H1 (cell line): ENCODE measurements at regions not wholly inside any gene's neighbourhood (a gene's known extent, or its start where the extent isn't known, plus 50 kb on each side); places are given as distances from the start of the nearest gene placed in this dataset.

Experiments used
- CTCF ChIA-PET: fragments of 300-600 bp; sonication (Branson Sonifier 250); formaldehyde crosslinking; loops from one replicate; lab custom pipeline; 2021; ENCODE audit not compliant: partially characterized antibody; lab: Charles Lee
- POLR2A ChIA-PET: fragments of 300-600 bp; sonication (Branson Sonifier 250); formaldehyde crosslinking; loops from one replicate; lab custom pipeline; 2021; ENCODE audit warnings: inconsistent platforms; ENCODE audit not compliant: partially characterized antibody; lab: Charles Lee
- DNase-seq, 2 experiments: peaks; one replicate each; pipeline versions ENCODE4 v3.0.0 to v3.0.0-alpha.2; 2010 to 2022; ENCODE audit warnings: low spot score in 2 of 2, low read depth in 1 of 2, mixed read lengths in 1 of 2
- FAIRE-seq: peaks from 2 replicates; lab custom pipeline; 2011; peaks lifted over from hg19 to GRCh38; lab: Jason Lieb, UNC
- H2AFZ ChIP-seq: 2 replicates; pipeline ENCODE4 v1.8.1; 2012; ENCODE audit warnings: low read length, inconsistent platforms
- H2AK5ac ChIP-seq: 2 replicates; pipeline ENCODE4 v1.6.1; 2013; ENCODE audit warnings: low read depth, low read length
- H2BK120ac ChIP-seq: replicated peaks from 2 replicates; pipeline ENCODE3; 2013; ENCODE audit warnings: low read depth, low read length, inconsistent platforms
- H2BK12ac ChIP-seq: 2 replicates; pipeline ENCODE4 v1.6.1; 2013; ENCODE audit warnings: low read depth, low read length
- H2BK15ac ChIP-seq: 2 replicates; pipeline ENCODE4 v1.6.1; 2013; ENCODE audit warnings: low read length
- H2BK20ac ChIP-seq: 2 replicates; pipeline ENCODE4 v1.6.1; 2013; ENCODE audit warnings: low read length
- H2BK5ac ChIP-seq: 2 replicates; pipeline ENCODE4 v1.6.1; 2013; ENCODE audit warnings: low read depth, low read length
- H3K14ac ChIP-seq: 2 replicates; pipeline ENCODE4 v1.6.1; 2013; ENCODE audit warnings: inconsistent platforms; ENCODE audit not compliant: insufficient read length
- H3K18ac ChIP-seq: 2 replicates; pipeline ENCODE4 v1.6.1; 2013; ENCODE audit warnings: low read length; ENCODE audit errors: extremely low read depth
- H3K23ac ChIP-seq: 2 replicates; pipeline ENCODE4 v1.6.1; 2013; ENCODE audit warnings: inconsistent platforms; ENCODE audit not compliant: insufficient read length
- H3K23me2 ChIP-seq: 2 replicates; pipeline ENCODE4 v1.6.1; 2013; ENCODE audit warnings: low read depth, low read length
- H3K27ac ChIP-seq: 2 replicates; pipeline ENCODE4 v1.6.1; 2011; ENCODE audit warnings: low read depth, low read length, inconsistent platforms
- H3K27me3 ChIP-seq, 4 experiments: replicated peaks in 1 of 4; 1 replicate in 1 of 4; 2 replicates in 3 of 4; pipeline versions ENCODE4 v1.6.1 to v1.8.1; 2011 to 2013; ENCODE audit warnings: low read length in 3 of 4, mild to moderate bottlenecking in 3 of 4, inconsistent platforms in 2 of 4, mixed read lengths in 2 of 4, moderate library complexity in 1 of 4; ENCODE audit not compliant: control insufficient read depth in 3 of 4, insufficient read depth in 3 of 4; ENCODE audit errors: extremely low read depth in 1 of 4
- H3K36me3 ChIP-seq, 4 experiments: 2 replicates each; pipeline versions ENCODE4 v1.6.1 to v1.8.1; 2011 to 2013; ENCODE audit warnings: mild to moderate bottlenecking in 4 of 4, low read length in 3 of 4, moderate library complexity in 2 of 4, control low read depth in 1 of 4, inconsistent platforms in 1 of 4; ENCODE audit not compliant: insufficient read depth in 4 of 4, control insufficient read depth in 2 of 4
- H3K4ac ChIP-seq: replicated peaks from 2 replicates; pipeline ENCODE3; 2013; ENCODE audit warnings: low read length, low read depth, mixed read lengths, inconsistent platforms; ENCODE audit not compliant: insufficient read length
- H3K4me1 ChIP-seq, 4 experiments: replicated peaks in 1 of 4; 1 replicate in 1 of 4; 2 replicates in 3 of 4; pipeline versions ENCODE4 v1.6.1 to v1.8.1; 2011 to 2013; ENCODE audit warnings: low read length in 3 of 4, inconsistent platforms in 2 of 4, mixed read lengths in 1 of 4; ENCODE audit not compliant: insufficient read depth in 4 of 4, control insufficient read depth in 3 of 4
- H3K4me2 ChIP-seq, 2 experiments: 2 replicates each; pipeline versions ENCODE4 v1.6.1 to v1.8.1; 2011 to 2013; ENCODE audit warnings: low read depth in 2 of 2, low read length in 2 of 2, control low read depth in 1 of 2, inconsistent platforms in 1 of 2, mild to moderate bottlenecking in 1 of 2; ENCODE audit not compliant: insufficient read depth in 1 of 2
- H3K4me3 ChIP-seq, 4 experiments: fragments of 200-600, 300-600 bp in 1 of 4; sonication (generic), shearing (Covaris generic), sonication (Bioruptor Twin) in 1 of 4; 2 replicates each; pipeline versions ENCODE4 v1.5.1 to v1.8.1; 2011 to 2016; ENCODE audit warnings: low read length in 4 of 4, low read depth in 3 of 4, control low read depth in 2 of 4, inconsistent platforms in 2 of 4, mild to moderate bottlenecking in 2 of 4, mixed read lengths in 1 of 4, moderate library complexity in 1 of 4; ENCODE audit not compliant: insufficient read depth in 2 of 4; ENCODE audit errors: extremely low read depth in 1 of 4
- H3K56ac ChIP-seq: replicated peaks from 2 replicates; pipeline ENCODE3; 2013; ENCODE audit warnings: low read depth, mild to moderate bottlenecking, mixed read lengths, low read length, inconsistent platforms; ENCODE audit not compliant: insufficient read length
- H3K79me1 ChIP-seq: 2 replicates; pipeline ENCODE4 v1.6.1; 2013; ENCODE audit warnings: low read depth, low read length, control low read depth
- H3K79me2 ChIP-seq, 2 experiments: 2 replicates each; pipeline versions ENCODE4 v1.6.1 to v1.8.1; 2012 to 2013; ENCODE audit warnings: low read length in 2 of 2, mild to moderate bottlenecking in 2 of 2, inconsistent platforms in 1 of 2; ENCODE audit not compliant: insufficient read depth in 2 of 2, control insufficient read depth in 1 of 2
- H3K9ac ChIP-seq, 4 experiments: replicated peaks in 1 of 4; 1 replicate in 1 of 4; 2 replicates in 3 of 4; pipeline versions ENCODE4 v1.6.1 to v1.8.1; 2011 to 2013; ENCODE audit warnings: low read depth in 3 of 4, low read length in 3 of 4, control low read depth in 2 of 4, mild to moderate bottlenecking in 2 of 4, moderate library complexity in 2 of 4, inconsistent platforms in 1 of 4; ENCODE audit errors: extremely low read depth in 1 of 4
- H3K9me3 ChIP-seq, 2 experiments: 2 replicates each; pipeline versions ENCODE4 v1.6.1 to v1.8.1; 2012 to 2013; ENCODE audit warnings: mild to moderate bottlenecking in 2 of 2, moderate library complexity in 2 of 2, control low read depth in 1 of 2, inconsistent platforms in 1 of 2, low read depth in 1 of 2, low read length in 1 of 2, mixed read lengths in 1 of 2; ENCODE audit not compliant: insufficient read depth in 2 of 2
- H4K20me1 ChIP-seq, 2 experiments: replicated peaks in 1 of 2; 2 replicates each; pipeline versions ENCODE3 to v1.8.1; 2011 to 2013; ENCODE audit warnings: inconsistent platforms in 2 of 2, low read length in 2 of 2, mild to moderate bottlenecking in 1 of 2; ENCODE audit not compliant: insufficient read depth in 2 of 2, control insufficient read depth in 1 of 2
- H4K5ac ChIP-seq: 2 replicates; pipeline ENCODE4 v1.6.1; 2013; ENCODE audit warnings: low read length, low read depth, mixed read lengths, inconsistent platforms; ENCODE audit not compliant: insufficient read length
- H4K8ac ChIP-seq: 2 replicates; pipeline ENCODE4 v1.8.0; 2013; ENCODE audit warnings: mild to moderate bottlenecking, moderate library complexity, low read length, inconsistent platforms; ENCODE audit not compliant: insufficient read depth; ENCODE audit errors: extremely low read depth
- H4K91ac ChIP-seq: replicated peaks from 2 replicates; pipeline ENCODE3; 2013; ENCODE audit warnings: low read length, mixed read lengths, inconsistent platforms; ENCODE audit not compliant: insufficient read length
- ASH2L ChIP-seq: fragments of 200-600, 300-600 bp; sonication (generic); IDR thresholded peaks from one replicate; pipeline ENCODE4 v1.7.1; 2017; ENCODE audit warnings: low read length
- BCL11A ChIP-seq, 2 experiments: IDR thresholded peaks; one replicate each; pipeline ENCODE4 v1.6.1; 2011; ENCODE audit warnings: low read depth in 2 of 2, low read length in 2 of 2, mild to moderate bottlenecking in 2 of 2
- CBX5 ChIP-seq: fragments of 300-800, 300-1000 bp; sonication (generic); IDR thresholded peaks from 2 replicates; pipeline ENCODE4 v1.7.1; 2016; ENCODE audit warnings: antibody characterized with exemption, low read length, low read depth
- KDM4A ChIP-seq: IDR thresholded peaks from one replicate; pipeline ENCODE4 v1.7.1; 2012; ENCODE audit warnings: low read depth, mild to moderate bottlenecking, moderate library complexity, low read length, inconsistent platforms; ENCODE audit not compliant: severe bottlenecking
- KDM5A ChIP-seq: fragments of 200-600 bp; IDR thresholded peaks from 2 replicates; pipeline ENCODE4 v1.7.1; 2012; ENCODE audit warnings: mild to moderate bottlenecking, low read length, inconsistent platforms, mixed read lengths
- MAFK ChIP-seq: IDR thresholded peaks from 2 replicates; pipeline ENCODE4 v1.6.1; 2012; ENCODE audit warnings: low read depth, mild to moderate bottlenecking, improper control_type of control experiment, low read length
- SIX5 ChIP-seq: IDR thresholded peaks from 2 replicates; pipeline ENCODE4 v1.6.1; 2011; ENCODE audit warnings: mild to moderate bottlenecking, low read depth, low read length
- SP1 ChIP-seq: IDR thresholded peaks from 2 replicates; pipeline ENCODE4 v1.6.1; 2011; ENCODE audit warnings: low read depth, low read length
- SRF ChIP-seq: IDR thresholded peaks from 2 replicates; pipeline ENCODE4 v1.6.1; 2011; ENCODE audit warnings: mild to moderate bottlenecking, low read depth, low read length, moderate library complexity
- TBP ChIP-seq: IDR thresholded peaks from 2 replicates; pipeline ENCODE4 v1.6.1; 2011; ENCODE audit warnings: low read depth, low read length, improper control_type of control experiment
- WGBS, 2 experiments: shearing (Covaris generic) in 1 of 2; methylation state at CpG; one replicate each; pipeline versions ENCODE4 v1.1.6 to v1.1.7; 2013 to 2015; ENCODE audit warnings: low lambda C conversion rate in 2 of 2, mixed read lengths in 2 of 2, inconsistent platforms in 1 of 2, low coverage in 1 of 2, missing lambda C conversion rate in 1 of 2; ENCODE audit not compliant: insufficient replicate concordance in 2 of 2, insufficient coverage in 1 of 2, insufficient read length in 1 of 2; ENCODE audit errors: extremely low coverage in 1 of 2, missing lambda C conversion rate in 1 of 2; 5-methylcytosine and 5-hydroxymethylcytosine counted together
- TF ChIP-seq, protein P1 (sequence below): IDR thresholded peaks from 2 replicates; pipeline ENCODE4 v1.6.1; 2012; ENCODE audit warnings: inconsistent platforms
- TF ChIP-seq, protein P2 (sequence below): IDR thresholded peaks from 2 replicates; pipeline ENCODE4 v1.6.1; 2012; ENCODE audit warnings: inconsistent platforms

DNA sequence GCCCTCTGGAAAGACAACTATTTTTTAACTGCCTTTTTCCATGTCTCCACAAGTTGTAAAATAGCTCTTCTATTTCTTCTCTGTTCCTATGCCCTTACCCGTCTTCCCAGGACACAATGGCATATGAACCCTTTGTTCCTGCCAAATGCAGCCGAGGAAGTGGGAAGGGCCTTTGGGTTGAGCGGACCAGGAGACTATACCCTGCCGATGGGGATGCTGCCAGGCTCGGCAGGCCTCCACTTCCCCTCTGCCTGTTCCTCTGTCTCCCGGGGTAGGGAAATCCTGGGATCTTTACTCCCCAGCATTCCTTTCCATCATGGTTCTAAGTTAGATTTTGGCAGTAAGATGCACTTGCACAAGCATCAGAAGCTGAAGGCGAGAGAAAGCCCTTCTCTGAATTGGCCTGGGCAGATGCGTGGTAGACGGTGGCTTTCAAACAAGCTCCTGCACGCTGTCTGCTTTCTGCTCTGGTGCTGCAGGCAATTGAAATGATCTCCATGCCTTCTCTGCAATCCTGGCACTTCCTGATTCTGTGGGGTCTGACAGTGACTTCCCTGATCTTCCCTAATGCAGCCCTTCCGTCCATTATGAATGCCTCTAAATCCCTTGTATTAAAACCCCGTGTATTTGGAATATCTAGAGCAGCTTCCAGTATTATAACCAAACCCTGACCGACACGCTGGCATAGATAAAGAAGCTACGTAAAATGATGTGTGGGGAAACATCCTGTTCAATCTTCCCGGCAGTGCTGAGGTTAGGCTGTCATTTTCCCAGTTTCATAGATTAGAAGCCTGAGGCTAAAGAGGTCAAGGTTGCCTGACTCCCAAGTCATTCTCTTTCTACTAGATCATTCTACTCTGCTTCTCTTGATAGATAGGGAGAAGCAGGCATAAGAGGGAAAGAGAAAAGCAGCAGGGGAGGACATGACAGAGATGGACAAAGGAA is 69.8 kb downstream of the MCFD2 start:
- ChIA-PET POLR2A (no interaction called here), CTCF (interaction anchor here (0.9 to 1.6 kb wide), 3 partner anchors 9 to 42 kb away, joined by 3 to 6 read pairs (median 4); no protein-coding TSS in a partner anchor)
- H4K91ac ChIP-seq: no peak overlapping the region
- H3K4me3 ChIP-seq: no peak overlapping the region
- no peak overlapping the region for H3K18ac ChIP-seq
- H3K79me2 ChIP-seq: no peaks in the 10 kb centered on the region
- H3K14ac ChIP-seq: no peak overlapping the region
- no peak overlapping the region for H2BK15ac ChIP-seq
- H3K27me3 ChIP-seq: no peaks in the 10 kb centered on the region
- no peaks in the 10 kb centered on the region for H3K9me3 ChIP-seq
- H2BK20ac ChIP-seq: no peak overlapping the region
- no peak overlapping the region for H3K4me2 ChIP-seq
- H3K4me1 ChIP-seq: peaks cover 0 to 2% (median 0%) of the 10 kb centered on the region in 4 experiments; a peak in 1 of 7 replicates
- H3K27ac ChIP-seq: no peak overlapping the region
- H3K79me1 ChIP-seq: no peaks in the 10 kb centered on the region
- no peaks in the 10 kb centered on the region for H4K20me1 ChIP-seq
- H2AFZ ChIP-seq: no peak overlapping the region
- no peak overlapping the region for H2BK12ac ChIP-seq
- FAIRE-seq (no peak), DNase-seq (no peak)
- H2AK5ac ChIP-seq: no peak overlapping the region
- H3K56ac ChIP-seq: no peak overlapping the region
- no peaks in the 10 kb centered on the region for H3K23me2 ChIP-seq
- H3K23ac ChIP-seq: no peak overlapping the region
- no peak overlapping the region for H4K8ac ChIP-seq
- no peak overlapping the region for H2BK120ac ChIP-seq
- no peak overlapping the region for H4K5ac ChIP-seq
- 92% methylated on average over 16 of the region's 16 CpGs; no CpG with 5 or more reads in 1 of the 2 experiments for WGBS, 2 experiments
- H3K9ac ChIP-seq: no peak overlapping the region
- H3K4ac ChIP-seq: no peak overlapping the region
- no peaks in the 10 kb centered on the region for H3K36me3 ChIP-seq
- H2BK5ac ChIP-seq: no peak overlapping the region
- TF ChIP-seq TBP (no peak), SIX5 (no peak), KDM5A (no peak), ASH2L (no peak), CBX5 (no peak), MAFK (no peak), KDM4A (no peak), SP1 (no peak), BCL11A (IDR thresholded peaks at IDR 0.05; ENCODE audit: low read depth in 2 of 2, low read length in 2 of 2) (no peak), SRF (no peak)
- TF ChIP-seq, protein P1, sequence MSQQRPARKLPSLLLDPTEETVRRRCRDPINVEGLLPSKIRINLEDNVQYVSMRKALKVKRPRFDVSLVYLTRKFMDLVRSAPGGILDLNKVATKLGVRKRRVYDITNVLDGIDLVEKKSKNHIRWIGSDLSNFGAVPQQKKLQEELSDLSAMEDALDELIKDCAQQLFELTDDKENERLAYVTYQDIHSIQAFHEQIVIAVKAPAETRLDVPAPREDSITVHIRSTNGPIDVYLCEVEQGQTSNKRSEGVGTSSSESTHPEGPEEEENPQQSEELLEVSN: no peak
- TF ChIP-seq, protein P2, sequence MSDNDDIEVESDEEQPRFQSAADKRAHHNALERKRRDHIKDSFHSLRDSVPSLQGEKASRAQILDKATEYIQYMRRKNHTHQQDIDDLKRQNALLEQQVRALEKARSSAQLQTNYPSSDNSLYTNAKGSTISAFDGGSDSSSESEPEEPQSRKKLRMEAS: no peak
